ENCODE measurements at regions not wholly inside any gene's neighbourhood (a gene's known extent, or its start where the extent isn't known, plus 50 kb on each side); places are given as distances from the start of the nearest gene placed in this dataset.

DNA sequence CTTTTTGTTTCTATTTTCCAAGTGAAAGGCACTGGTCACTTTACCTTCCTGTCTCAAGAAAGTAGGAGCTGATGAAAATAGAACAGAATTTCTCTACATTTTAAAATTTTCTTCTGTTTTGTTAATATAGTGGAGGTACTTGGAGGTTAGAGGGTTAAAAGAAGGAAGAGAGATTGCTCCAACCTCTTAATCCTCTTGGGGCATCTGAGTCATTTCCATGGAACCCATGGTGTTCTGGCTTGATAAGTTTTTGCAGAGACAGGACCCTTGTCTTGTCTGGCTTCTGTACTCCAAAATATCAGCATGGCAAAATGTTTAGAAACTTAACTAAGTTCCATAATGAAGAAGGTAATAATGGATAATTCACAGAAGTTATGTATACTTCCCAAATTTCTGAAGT lies 727.2 kb downstream of the C4orf33 start:
- CTCF ChIA-PET = no interaction called here
- Mint-ChIP-seq H3K4me3 (ENCODE audit: unreplicated experiment) (no peak overlapping the region), H3K9me3 (ENCODE audit: unreplicated experiment) (no peaks in the 10 kb centered on the region), H3K27me3 (ENCODE audit: insufficient read depth, unreplicated experiment) (no peaks in the 10 kb centered on the region), H3K4me1 (ENCODE audit: low read depth, unreplicated experiment) (peaks cover 5% of the 10 kb centered on the region), H3K27ac (ENCODE audit: unreplicated experiment) (no peak overlapping the region), H3K36me3 (ENCODE audit: insufficient read depth, unreplicated experiment) (no peaks in the 10 kb centered on the region)
- peaks cover 6% of the 10 kb centered on the region for H3K4me1 ChIP-seq
- no peaks in the 10 kb centered on the region for H3K9me3 ChIP-seq
- POLR2A ChIA-PET = no interaction called here
- no TSS peak for BruUV-seq (replicated peaks)
- TF ChIP-seq, protein P1, sequence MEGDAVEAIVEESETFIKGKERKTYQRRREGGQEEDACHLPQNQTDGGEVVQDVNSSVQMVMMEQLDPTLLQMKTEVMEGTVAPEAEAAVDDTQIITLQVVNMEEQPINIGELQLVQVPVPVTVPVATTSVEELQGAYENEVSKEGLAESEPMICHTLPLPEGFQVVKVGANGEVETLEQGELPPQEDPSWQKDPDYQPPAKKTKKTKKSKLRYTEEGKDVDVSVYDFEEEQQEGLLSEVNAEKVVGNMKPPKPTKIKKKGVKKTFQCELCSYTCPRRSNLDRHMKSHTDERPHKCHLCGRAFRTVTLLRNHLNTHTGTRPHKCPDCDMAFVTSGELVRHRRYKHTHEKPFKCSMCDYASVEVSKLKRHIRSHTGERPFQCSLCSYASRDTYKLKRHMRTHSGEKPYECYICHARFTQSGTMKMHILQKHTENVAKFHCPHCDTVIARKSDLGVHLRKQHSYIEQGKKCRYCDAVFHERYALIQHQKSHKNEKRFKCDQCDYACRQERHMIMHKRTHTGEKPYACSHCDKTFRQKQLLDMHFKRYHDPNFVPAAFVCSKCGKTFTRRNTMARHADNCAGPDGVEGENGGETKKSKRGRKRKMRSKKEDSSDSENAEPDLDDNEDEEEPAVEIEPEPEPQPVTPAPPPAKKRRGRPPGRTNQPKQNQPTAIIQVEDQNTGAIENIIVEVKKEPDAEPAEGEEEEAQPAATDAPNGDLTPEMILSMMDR (IDR thresholded peaks at IDR 0.05; ENCODE audit: insufficient read depth in 1 of 2, low read depth in 1 of 2, low read length in 1 of 2, severe bottlenecking in 1 of 2, unreplicated experiment in 1 of 2) = no peak
- no peak for DNase-seq
- intact Hi-C loops (cut with micrococcal nuclease; ENCODE audit: unreplicated experiment) = no loop called here
- H3K4me3 ChIP-seq (ENCODE audit: low read depth, low read length) = no peak overlapping the region
- no peaks in the 10 kb centered on the region for H3K36me3 ChIP-seq (ENCODE audit: control insufficient read depth, insufficient read depth, low read length)
- no peaks in the 10 kb centered on the region for H3K27me3 ChIP-seq (replicated peaks; ENCODE audit: control insufficient read depth, insufficient read depth, low read length)

DNA sequence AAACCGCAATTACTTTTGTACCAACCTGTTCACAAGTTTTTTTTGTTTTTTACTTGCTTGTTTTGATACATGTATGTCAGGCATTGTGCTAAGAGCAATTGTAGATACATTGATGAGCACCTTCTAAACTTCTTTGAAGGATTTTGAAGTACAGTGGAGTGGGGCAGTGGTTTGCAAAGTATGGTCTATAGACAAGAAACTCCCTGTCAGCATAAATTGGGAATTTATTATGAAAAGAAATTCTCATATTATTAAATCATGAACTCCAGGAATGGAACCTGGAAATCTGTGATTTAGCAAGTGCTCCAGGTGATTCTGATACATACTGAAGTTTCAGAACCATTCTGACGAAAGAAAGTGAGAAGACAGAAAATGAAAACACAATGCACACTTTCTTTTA lies 733.4 kb downstream of the C4orf33 start:
- no peak overlapping the region for H3K27ac Mint-ChIP-seq (ENCODE audit: unreplicated experiment)
- DNase-seq = no peak
- intact Hi-C loops (cut with micrococcal nuclease; ENCODE audit: unreplicated experiment) = no loop called here
- no peaks in the 10 kb centered on the region for H3K9me3 Mint-ChIP-seq (ENCODE audit: unreplicated experiment)
- Histone ChIP-seq H3K27me3 (replicated peaks; ENCODE audit: control insufficient read depth, insufficient read depth, low read length) (no peaks in the 10 kb centered on the region), H3K4me3 (ENCODE audit: low read depth, low read length) (no peak overlapping the region), H3K36me3 (ENCODE audit: control insufficient read depth, insufficient read depth, low read length) (no peaks in the 10 kb centered on the region), H3K4me1 (no peaks in the 10 kb centered on the region), H3K9me3 (no peaks in the 10 kb centered on the region)
- H3K36me3 Mint-ChIP-seq (ENCODE audit: insufficient read depth, unreplicated experiment) = no peaks in the 10 kb centered on the region
- no peaks in the 10 kb centered on the region for H3K27me3 Mint-ChIP-seq (ENCODE audit: insufficient read depth, unreplicated experiment)
- POLR2A ChIA-PET = no interaction called here
- no peaks in the 10 kb centered on the region for H3K4me1 Mint-ChIP-seq (ENCODE audit: low read depth, unreplicated experiment)
- TF ChIP-seq, protein P1 (IDR thresholded peaks at IDR 0.05; ENCODE audit: insufficient read depth in 1 of 2, low read depth in 1 of 2, low read length in 1 of 2, severe bottlenecking in 1 of 2, unreplicated experiment in 1 of 2) = no peak
- no peak overlapping the region for H3K4me3 Mint-ChIP-seq (ENCODE audit: unreplicated experiment)
- CTCF ChIA-PET = no interaction called here
- no TSS peak for BruUV-seq (replicated peaks)

DNA sequence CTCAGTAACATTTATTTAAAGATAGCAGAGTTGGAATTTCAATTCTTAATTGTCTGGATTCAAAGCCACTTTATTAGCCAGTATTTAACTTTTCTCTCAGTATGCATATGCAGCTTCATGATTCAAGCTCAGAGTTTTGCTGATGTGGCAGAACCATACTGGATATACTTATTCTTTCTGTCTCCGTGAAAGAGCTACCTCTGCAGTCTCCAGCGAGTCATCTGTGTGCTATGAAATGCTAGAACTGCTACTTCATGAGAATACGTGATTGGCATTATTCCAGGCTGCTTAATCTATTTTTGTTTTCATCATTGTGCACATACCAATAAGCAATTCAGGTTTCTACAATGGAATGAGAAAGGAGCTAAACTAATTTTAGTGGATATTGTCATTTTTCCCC lies 743.7 kb downstream of the C4orf33 start:
- BruUV-seq (replicated peaks) = no TSS peak
- Histone ChIP-seq H3K27me3 (replicated peaks; ENCODE audit: control insufficient read depth, insufficient read depth, low read length) (no peaks in the 10 kb centered on the region), H3K36me3 (ENCODE audit: control insufficient read depth, insufficient read depth, low read length) (no peaks in the 10 kb centered on the region), H3K4me1 (no peaks in the 10 kb centered on the region), H3K9me3 (no peaks in the 10 kb centered on the region), H3K4me3 (ENCODE audit: low read depth, low read length) (no peak overlapping the region)
- POLR2A ChIA-PET = no interaction called here
- TF ChIP-seq, protein P1 (IDR thresholded peaks at IDR 0.05; ENCODE audit: insufficient read depth in 1 of 2, low read depth in 1 of 2, low read length in 1 of 2, severe bottlenecking in 1 of 2, unreplicated experiment in 1 of 2) = no peak
- Mint-ChIP-seq H3K27me3 (ENCODE audit: insufficient read depth, unreplicated experiment) (no peaks in the 10 kb centered on the region), H3K4me3 (ENCODE audit: unreplicated experiment) (no peak overlapping the region), H3K27ac (ENCODE audit: unreplicated experiment) (no peak overlapping the region), H3K36me3 (ENCODE audit: insufficient read depth, unreplicated experiment) (no peaks in the 10 kb centered on the region), H3K9me3 (ENCODE audit: unreplicated experiment) (peaks cover 9% of the 10 kb centered on the region), H3K4me1 (ENCODE audit: low read depth, unreplicated experiment) (no peaks in the 10 kb centered on the region)
- no peak for DNase-seq
- CTCF ChIA-PET = no interaction called here
- intact Hi-C loops (cut with micrococcal nuclease; ENCODE audit: unreplicated experiment) = no loop called here

Measured in Caco-2 (cell line).